HG03520 (cell line): ENCODE measurements at regions not wholly inside any gene's neighbourhood (a gene's known extent, or its start where the extent isn't known, plus 50 kb on each side); places are given as distances from the start of the nearest gene placed in this dataset.

Experiments
- ATAC-seq: cut with Tn5 transposase; IDR thresholded peaks from one replicate; pipeline ENCODE4 v1.9.1; 2021; ENCODE audit warnings: mild to moderate bottlenecking, moderate library complexity; ENCODE audit not compliant: unreplicated experiment

GRCh38 chr5:167642779-167643517 lies 648.5 kb upstream of the WWC1 start:
- no peak for ATAC-seq

- ATAC-seq = no peak
Measured at GRCh38 chr5:167643631-167644280, 647.7 kb upstream of the WWC1 start.

DNA sequence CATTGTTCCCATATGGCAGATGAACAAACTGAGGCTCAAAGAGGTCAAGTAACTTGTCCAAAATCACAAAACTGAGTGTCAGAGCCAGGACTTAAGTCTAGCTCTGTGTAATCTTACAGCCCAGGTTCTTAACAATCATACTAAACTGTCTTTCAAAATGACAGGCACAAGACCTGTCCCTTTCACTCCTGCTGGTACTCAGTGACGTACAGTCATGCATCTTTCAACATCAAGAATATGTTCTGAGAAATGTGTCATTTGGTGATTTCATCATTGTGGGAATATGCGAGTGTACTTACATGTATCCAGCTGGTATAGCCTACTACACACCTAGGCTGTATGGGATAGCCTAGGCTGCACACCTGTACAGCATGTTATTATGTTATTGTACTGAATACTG lies 646.8 kb upstream of the WWC1 start:
- no peak for ATAC-seq

GRCh38 chr5:167649471-167649870 lies 642.0 kb upstream of the WWC1 start:
- ATAC-seq = no peak

GRCh38 chr5:167652690-167653089 lies 638.8 kb upstream of the WWC1 start:
- ATAC-seq = no peak

DNA sequence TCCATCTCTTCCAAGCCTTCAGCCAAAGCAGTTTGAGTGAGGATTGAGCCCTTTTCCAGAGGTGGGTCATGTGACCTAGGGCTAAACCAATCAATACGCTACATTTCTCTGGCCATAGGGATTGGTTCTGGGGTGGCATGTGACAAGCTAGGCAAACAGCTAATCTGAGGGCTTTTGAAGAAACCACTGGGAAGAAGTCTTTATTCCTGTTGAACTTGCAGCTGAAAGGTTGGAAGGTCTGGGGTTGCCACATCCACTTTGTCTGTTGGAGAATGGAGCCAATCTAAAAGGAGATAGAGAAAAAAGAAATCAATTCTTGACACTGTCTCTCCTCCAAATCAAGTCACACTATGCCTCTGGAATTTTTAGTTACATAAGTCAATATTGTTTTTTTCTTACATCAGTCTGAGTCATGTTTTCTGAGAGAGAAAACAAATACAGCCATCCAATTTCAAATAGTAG lies 637.8 kb upstream of the WWC1 start:
- ATAC-seq = no peak

DNA sequence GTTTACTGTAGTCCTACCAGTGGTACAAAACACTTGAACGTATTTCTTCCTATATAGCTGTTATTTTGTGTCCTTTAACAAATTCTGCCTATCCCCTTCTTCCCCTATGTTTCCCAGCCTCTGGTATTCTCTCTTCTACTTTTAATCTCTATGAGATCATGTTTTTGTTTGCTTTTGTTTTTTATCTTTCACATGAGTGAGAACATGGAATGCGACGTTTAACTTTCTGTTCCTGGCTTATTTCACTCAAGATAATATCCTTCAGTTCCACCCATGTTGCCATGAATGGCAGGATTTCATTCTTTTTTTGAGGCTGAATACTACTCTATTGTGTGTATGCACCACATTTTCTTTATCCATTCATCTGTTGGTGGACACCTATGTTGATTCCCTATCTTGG lies 634.4 kb upstream of the WWC1 start:
- ATAC-seq = no peak

DNA sequence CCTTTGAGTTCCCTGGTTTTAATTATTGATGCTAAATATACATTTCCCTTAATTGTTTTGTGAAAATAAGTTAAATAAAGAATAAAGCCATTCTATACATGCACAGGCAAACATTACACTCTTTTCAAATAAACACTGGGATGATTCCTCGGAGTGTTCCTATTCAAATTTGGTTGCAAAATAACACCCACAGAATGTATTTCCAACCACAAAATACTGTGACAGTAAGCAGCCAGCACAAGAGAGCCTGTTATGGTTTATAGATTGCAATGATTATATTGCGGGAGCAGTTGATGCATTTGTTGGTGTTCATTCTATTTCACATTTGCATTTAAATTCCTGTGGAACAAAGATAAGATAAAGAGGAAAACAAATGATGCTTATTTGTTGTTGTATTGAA lies 632.6 kb upstream of the WWC1 start:
- no peak for ATAC-seq

DNA sequence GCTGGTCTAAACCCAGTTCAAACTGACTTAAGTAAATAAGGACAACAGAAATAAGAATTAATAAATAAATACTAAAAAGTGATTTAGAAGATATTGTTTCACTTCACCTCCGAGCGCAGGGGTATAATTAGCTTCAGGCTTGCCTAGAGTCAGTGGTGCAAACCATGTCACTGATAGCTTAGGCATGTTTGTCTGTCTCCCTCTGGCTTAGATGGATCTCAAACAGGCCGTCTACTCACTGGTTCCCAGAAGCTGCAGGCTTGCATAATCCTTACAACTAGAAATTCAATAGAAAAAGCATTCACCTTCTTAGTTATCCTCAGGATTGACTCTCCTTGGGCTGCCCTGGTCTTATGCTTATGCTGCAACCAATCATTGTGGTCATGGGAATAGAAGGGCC lies 629.8 kb upstream of the WWC1 start:
- ATAC-seq = no peak

- peak; percentile 54 for ATAC-seq
Measured at GRCh38 chr5:167664222-167664804, 627.1 kb upstream of the WWC1 start.

DNA sequence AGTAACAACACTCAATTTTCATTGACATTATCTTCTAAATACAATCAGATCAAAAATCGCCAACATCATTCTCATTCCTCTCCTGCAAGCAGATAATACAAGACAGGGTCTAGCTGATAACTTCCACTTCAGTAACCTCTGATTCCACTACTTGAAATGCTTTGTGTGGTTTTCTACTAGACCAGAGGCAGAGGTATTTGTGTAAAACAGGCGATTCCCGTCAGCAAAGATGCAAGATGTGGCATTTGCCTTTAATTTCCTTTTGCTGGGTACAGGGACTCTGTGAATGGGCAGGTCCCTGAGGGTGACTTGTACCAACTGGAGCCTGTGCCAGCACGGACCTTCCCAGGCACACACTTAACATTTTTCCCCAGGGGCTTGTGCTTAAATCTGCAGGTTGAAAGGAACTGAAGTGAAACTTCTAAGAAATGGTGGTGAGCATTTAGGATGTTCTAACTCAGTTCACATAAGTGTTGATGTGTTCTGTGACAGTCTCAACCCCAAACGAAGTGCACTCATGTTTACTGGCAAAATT lies 625.5 kb upstream of the WWC1 start:
- no peak for ATAC-seq

- ATAC-seq = no peak
Measured at GRCh38 chr5:167671176-167671575, 620.3 kb upstream of the WWC1 start.

DNA sequence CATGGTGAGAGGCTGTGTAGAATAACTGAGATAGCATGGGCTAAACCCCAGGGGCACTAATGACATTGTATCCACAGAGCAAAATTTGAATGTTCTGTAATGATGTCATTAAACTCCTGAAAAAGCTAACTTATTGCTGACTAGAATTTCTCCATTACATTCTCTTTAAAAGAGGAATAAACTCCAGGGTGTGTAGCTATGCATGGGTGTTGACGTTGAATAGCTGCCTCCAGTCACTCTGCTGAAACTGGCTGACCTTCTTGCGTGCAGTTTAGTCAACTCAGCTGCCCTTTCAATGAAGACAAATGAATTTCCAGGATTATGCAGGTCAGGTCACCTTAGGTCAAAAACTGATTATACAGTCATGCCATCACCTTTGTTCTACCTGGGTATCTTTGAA lies 617.5 kb upstream of the WWC1 start:
- no peak for ATAC-seq

DNA sequence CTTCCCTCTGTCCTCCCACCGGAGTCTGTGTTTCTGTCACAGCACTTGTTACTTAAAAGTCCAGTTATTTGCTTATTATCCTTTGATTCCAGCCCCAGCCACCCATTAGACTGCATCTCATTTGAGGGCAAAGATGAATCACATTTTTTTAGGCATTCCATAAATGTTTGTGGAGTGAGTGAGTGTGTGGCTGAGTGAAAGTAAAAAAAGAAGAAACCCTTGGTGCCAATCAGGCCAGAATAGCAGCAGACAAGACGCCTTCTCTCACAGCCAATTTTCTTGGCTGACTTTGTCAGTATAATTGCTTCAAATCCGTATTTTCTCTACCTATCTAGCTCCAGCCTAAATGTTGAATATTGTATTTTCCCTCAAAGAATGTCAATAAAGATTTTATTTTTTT lies 613.0 kb upstream of the WWC1 start:
- ATAC-seq = no peak

- no peak for ATAC-seq
Measured at GRCh38 chr5:167684251-167684650, 607.2 kb upstream of the WWC1 start.

DNA sequence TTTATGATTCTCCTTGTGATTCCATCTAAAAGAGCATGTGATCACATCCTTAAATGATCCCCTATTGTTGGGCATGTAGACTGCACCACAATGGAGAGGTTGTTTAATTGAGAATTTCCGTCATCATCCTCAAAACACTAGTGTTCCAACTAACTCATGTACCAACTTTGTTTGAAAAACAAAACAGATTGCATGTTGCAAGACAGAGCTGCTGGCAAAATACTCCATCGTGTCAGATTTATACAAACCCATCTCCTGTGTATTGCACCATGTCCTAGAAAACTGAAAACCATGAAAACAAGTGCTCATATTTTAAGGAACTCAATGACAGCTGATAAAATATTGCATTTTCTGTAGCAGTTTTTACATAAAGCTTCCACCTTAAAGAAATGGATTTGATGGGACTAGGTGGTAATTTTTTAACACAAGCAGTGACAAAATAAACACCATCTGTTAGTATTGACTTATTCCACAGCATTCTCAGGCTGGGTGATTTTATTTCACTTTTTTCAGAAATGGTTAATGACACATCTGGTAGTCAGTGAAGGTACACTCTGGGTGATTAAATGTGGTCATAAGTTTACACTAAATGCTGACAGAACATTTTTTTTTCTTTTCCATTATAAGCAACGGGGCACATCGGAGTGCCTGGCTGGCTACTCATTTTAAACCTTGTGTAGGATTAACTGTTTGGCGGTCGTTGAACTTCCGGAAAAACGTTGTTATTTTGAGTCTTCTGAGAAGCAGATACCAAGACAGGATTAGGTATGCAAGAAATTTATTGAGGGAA lies 602.9 kb upstream of the WWC1 start:
- no peak for ATAC-seq

GRCh38 chr5:167694325-167695147 lies 596.9 kb upstream of the WWC1 start:
- no peak for ATAC-seq

DNA sequence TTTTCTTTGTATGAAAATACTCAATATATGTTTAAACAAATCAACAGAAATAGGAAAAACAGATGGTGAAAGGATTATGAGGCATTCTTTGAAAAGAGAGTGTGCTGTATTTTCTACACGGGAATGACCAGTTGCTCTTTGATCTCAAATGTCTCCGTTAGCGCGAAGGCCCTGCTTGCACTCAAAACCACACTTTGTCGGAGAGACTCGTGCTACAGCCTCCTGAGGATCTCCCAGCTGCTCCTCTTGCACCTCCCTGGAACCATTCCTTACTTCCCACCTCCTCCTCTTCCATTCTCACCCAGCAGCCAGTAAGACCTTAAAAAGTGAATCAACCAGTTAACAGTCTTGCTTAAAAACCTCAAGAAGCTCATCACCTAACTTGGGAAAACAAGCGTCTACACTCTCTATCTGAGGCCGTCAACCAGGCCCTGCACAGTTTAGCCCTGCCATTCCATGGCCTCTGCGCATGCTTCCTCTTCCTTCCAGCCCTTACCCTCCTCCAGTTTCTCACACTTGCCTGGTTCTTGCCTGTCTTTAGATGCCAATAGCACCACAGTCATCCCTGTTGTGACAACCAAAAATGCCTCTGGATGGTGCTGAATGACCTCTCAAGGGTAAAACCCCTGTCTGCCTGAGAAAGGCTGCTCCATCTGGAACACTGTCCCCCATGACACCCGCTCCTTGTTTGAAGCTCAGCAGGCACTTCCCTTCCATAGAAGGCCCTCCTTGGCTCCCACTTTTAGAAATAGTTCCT lies 594.7 kb upstream of the WWC1 start:
- ATAC-seq = no peak

GRCh38 chr5:167699432-167699831 lies 592.0 kb upstream of the WWC1 start:
- ATAC-seq = peak; percentile 47

- ATAC-seq = no peak
Measured at GRCh38 chr5:167701051-167701450, 590.4 kb upstream of the WWC1 start.
